K562 (cell line): ENCODE measurements at regions not wholly inside any gene's neighbourhood (a gene's known extent, or its start where the extent isn't known, plus 50 kb on each side); places are given as distances from the start of the nearest gene placed in this dataset.

ENCODE experiments used
- ARID1B ChIP-seq: fragments of 450-650 bp; IDR thresholded peaks from 2 replicates; pipeline ENCODE4 v1.6.1; 2016; ENCODE audit warnings: antibody characterized with exemption, mild to moderate bottlenecking, inconsistent platforms
- CEBPZ ChIP-seq: fragments of 150-350 bp; IDR thresholded peaks from 2 replicates; pipeline ENCODE4 v1.6.1; 2014; ENCODE audit warnings: low read depth, mild to moderate bottlenecking, low read length, borderline replicate concordance
- CTCF ChIP-seq, 3 experiments: IDR thresholded peaks in 2 of 3; conservative IDR thresholded peaks in 1 of 3; 2 replicates each; pipeline ENCODE4 v1.5.1; 2011 to 2012; ENCODE audit warnings: low read length in 3 of 3, mild to moderate bottlenecking in 3 of 3, control low read depth in 2 of 3, improper control_type of control experiment in 1 of 3, inconsistent platforms in 1 of 3, low read depth in 1 of 3, mixed read lengths in 1 of 3, moderate library complexity in 1 of 3; ENCODE audit not compliant: insufficient read depth in 2 of 3
- RAD21 ChIP-seq, 2 experiments: fragments of 250-450 bp in 1 of 2; fragments of 450-650 bp in 1 of 2; sonication (Bioruptor Pico) in 1 of 2; formaldehyde crosslinking in 1 of 2; IDR thresholded peaks in 1 of 2; conservative IDR thresholded peaks in 1 of 2; 2 replicates each; pipeline versions ENCODE4 v1.4.0 to v1.8.0; 2020 to 2022; ENCODE audit warnings: mild to moderate bottlenecking in 2 of 2, moderate library complexity in 1 of 2
- ZNF609 ChIP-seq: sonication (generic); formaldehyde crosslinking; IDR thresholded peaks from 2 replicates; pipeline ENCODE4 v1.8.1; 2023; ENCODE audit warnings: missing genetic modification reagents, mild to moderate bottlenecking, borderline replicate concordance
- ZNF707 ChIP-seq: fragments of 250-450 bp; sonication (Bioruptor Pico); conservative IDR thresholded peaks from 2 replicates; pipeline ENCODE4 v1.8.0; 2022; ENCODE audit warnings: inconsistent platforms, mild to moderate bottlenecking, moderate library complexity

GRCh38 chr2:48912110-48912509 is 156.6 kb upstream of the LHCGR start (continued):
- TF ChIP-seq CEBPZ = no peak
- TF ChIP-seq ZNF707 (CRISPR knock-in tag) = no peak
- peak in 1 of 3 experiments; percentile 13; a peak in 1 of 6 replicates for TF ChIP-seq CTCF (IDR thresholded peaks at IDR 0.05 in 2 of 3, conservative IDR thresholded peaks at IDR 0.05 in 1 of 3; ENCODE audit: insufficient read depth in 2 of 3, low read depth in 1 of 3, low read length in 3 of 3)
- TF ChIP-seq ARID1B = no peak
- TF ChIP-seq RAD21 (CRISPR knock-in tag; conservative IDR thresholded peaks at IDR 0.05 in 1 of 2, IDR thresholded peaks at IDR 0.05 in 1 of 2) = 0 out of 4 replicates have a peak, but pooled peaks of 1 of the 2 experiments have one; percentile 4
- TF ChIP-seq ZNF609 (CRISPR knock-in tag) = no peak
